Fibroblast of lung (primary cell): ENCODE measurements at regions not wholly inside any gene's neighbourhood (a gene's known extent, or its start where the extent isn't known, plus 50 kb on each side); places are given as distances from the start of the nearest gene placed in this dataset.
"Not testable (repeated sequence)": the region's sequence is repeated elsewhere in the genome, so short reads cannot be mapped to it uniquely, and the experiment has no call there.

Source experiments
- DNase-seq, 2 donors: peaks; one replicate each; pipeline versions ENCODE4 v3.0.0 to v3.0.0-alpha.2; 2010; ENCODE audit warnings: low read depth in 2 of 2
- H2AFZ ChIP-seq: 2 replicates; pipeline ENCODE4 v1.5.1; 2012; ENCODE audit warnings: low read length, control low read depth, inconsistent platforms
- H3K27ac ChIP-seq: 2 replicates; pipeline ENCODE4 v1.5.1; 2011; ENCODE audit warnings: low read length, control low read depth; ENCODE audit not compliant: insufficient read depth
- H3K27me3 ChIP-seq: 2 replicates; pipeline ENCODE4 v1.5.1; 2011; ENCODE audit warnings: mild to moderate bottlenecking, low read length; ENCODE audit not compliant: control insufficient read depth, insufficient read depth
- H3K36me3 ChIP-seq: 2 replicates; pipeline ENCODE4 v1.5.1; 2011; ENCODE audit warnings: low read length; ENCODE audit not compliant: control insufficient read depth, insufficient read depth
- H3K4me1 ChIP-seq: 2 replicates; pipeline ENCODE4 v1.5.1; 2011; ENCODE audit warnings: low read length; ENCODE audit not compliant: control insufficient read depth, insufficient read depth; ENCODE audit errors: extremely low read depth
- H3K4me2 ChIP-seq: 2 replicates; pipeline ENCODE4 v1.5.1; 2011; ENCODE audit warnings: low read length, control low read depth; ENCODE audit not compliant: insufficient read depth; ENCODE audit errors: extremely low read depth
- H3K4me3 ChIP-seq, 4 experiments: fragments of 200-600 bp in 1 of 4; sonication (generic) in 1 of 4; replicated peaks in 1 of 4; 2 replicates each; pipeline ENCODE4 v1.5.1; 2011 to 2016; ENCODE audit warnings: low read length in 4 of 4, low read depth in 3 of 4, mild to moderate bottlenecking in 3 of 4, control low read depth in 2 of 4, inconsistent platforms in 1 of 4, mixed read lengths in 1 of 4; ENCODE audit not compliant: insufficient read depth in 1 of 4; ENCODE audit errors: control extremely low read depth in 1 of 4
- H3K79me2 ChIP-seq: 2 replicates; pipeline ENCODE4 v1.5.1; 2012; ENCODE audit warnings: mild to moderate bottlenecking, low read length, inconsistent platforms; ENCODE audit not compliant: control insufficient read depth, insufficient read depth
- H3K9ac ChIP-seq: 2 replicates; pipeline ENCODE4 v1.5.1; 2011; ENCODE audit warnings: mild to moderate bottlenecking, low read length, control low read depth; ENCODE audit not compliant: insufficient read depth
- H3K9me3 ChIP-seq: 2 replicates; pipeline ENCODE4 v1.5.1; 2012; ENCODE audit warnings: low read depth, low read length; ENCODE audit not compliant: control insufficient read depth, insufficient read depth
- H4K20me1 ChIP-seq: 2 replicates; pipeline ENCODE4 v1.5.1; 2011; ENCODE audit warnings: low read length; ENCODE audit not compliant: control insufficient read depth, insufficient read depth; ENCODE audit errors: extremely low read depth
- CTCF ChIP-seq, 2 donors: IDR thresholded peaks in 1 of 2; conservative IDR thresholded peaks in 1 of 2; 1 replicate in 1 of 2; 2 replicates in 1 of 2; pipeline ENCODE4 v1.5.1; 2011 to 2012; ENCODE audit warnings: low read length in 2 of 2, control low read depth in 1 of 2, inconsistent platforms in 1 of 2, low read depth in 1 of 2, mild to moderate bottlenecking in 1 of 2
- EZH2 ChIP-seq: IDR thresholded peaks from 2 replicates; pipeline ENCODE4 v1.5.1; 2012; ENCODE audit warnings: low read length, control low read depth, mild to moderate bottlenecking; ENCODE audit errors: missing control alignments

GRCh38 chr12:131264635-131265034 lies 310.9 kb downstream of the ADGRD1 start:
- TF ChIP-seq CTCF (conservative IDR thresholded peaks at IDR 0.05 in 1 of 2, IDR thresholded peaks at IDR 0.05 in 1 of 2; ENCODE audit: low read depth in 1 of 2, low read length in 2 of 2) (no peak), EZH2 (no peak)
- Histone ChIP-seq H3K9ac (no peak overlapping the region), H4K20me1 (no peaks in the 10 kb centered on the region), H2AFZ (no peak overlapping the region), H3K9me3 (no peaks in the 10 kb centered on the region), H3K4me3 (no peak overlapping the region), H3K4me2 (no peak overlapping the region), H3K4me1 (no peaks in the 10 kb centered on the region), H3K27ac (no peak overlapping the region), H3K36me3 (no peaks in the 10 kb centered on the region), H3K79me2 (no peaks in the 10 kb centered on the region), H3K27me3 (no peaks in the 10 kb centered on the region)
- no peak for DNase-seq

GRCh38 chr12:131266591-131267467 lies 313.1 kb downstream of the ADGRD1 start:
- DNase-seq = no peak
- Histone ChIP-seq H4K20me1 (no peaks in the 10 kb centered on the region), H2AFZ (no peak overlapping the region), H3K27ac (no peak overlapping the region), H3K4me1 (no peaks in the 10 kb centered on the region), H3K4me3 (no peak overlapping the region), H3K9ac (no peak overlapping the region), H3K4me2 (no peak overlapping the region), H3K9me3 (no peaks in the 10 kb centered on the region), H3K36me3 (no peaks in the 10 kb centered on the region), H3K79me2 (no peaks in the 10 kb centered on the region), H3K27me3 (no peaks in the 10 kb centered on the region)
- no peak for TF ChIP-seq EZH2
- TF ChIP-seq CTCF (conservative IDR thresholded peaks at IDR 0.05 in 1 of 2, IDR thresholded peaks at IDR 0.05 in 1 of 2; ENCODE audit: low read depth in 1 of 2, low read length in 2 of 2) = no peak

GRCh38 chr12:131267576-131267975 lies 313.9 kb downstream of the ADGRD1 start:
- Histone ChIP-seq H3K4me3 (no peak overlapping the region), H3K27ac (no peak overlapping the region), H2AFZ (no peak overlapping the region), H3K9ac (no peak overlapping the region), H3K9me3 (no peaks in the 10 kb centered on the region), H3K79me2 (no peaks in the 10 kb centered on the region), H3K4me2 (no peak overlapping the region), H3K36me3 (no peaks in the 10 kb centered on the region), H4K20me1 (no peaks in the 10 kb centered on the region), H3K4me1 (no peaks in the 10 kb centered on the region), H3K27me3 (no peaks in the 10 kb centered on the region)
- TF ChIP-seq EZH2 = no peak
- no peak for TF ChIP-seq CTCF (conservative IDR thresholded peaks at IDR 0.05 in 1 of 2, IDR thresholded peaks at IDR 0.05 in 1 of 2; ENCODE audit: low read depth in 1 of 2, low read length in 2 of 2)
- no peak for DNase-seq

- H2AFZ ChIP-seq, H3K4me1 ChIP-seq, H3K27ac ChIP-seq, H3K79me2 ChIP-seq, H3K4me3 ChIP-seq, H3K36me3 ChIP-seq, H3K9me3 ChIP-seq, H3K9ac ChIP-seq, H3K27me3 ChIP-seq, H3K4me2 ChIP-seq, DNase-seq, H4K20me1 ChIP-seq: not testable (repeated sequence)
Measured at GRCh38 chr12:131268123-131268522, 314.4 kb downstream of the ADGRD1 start.
